Dedifferentiated amniotic fluid mesenchymal stem cell (primary cell): ENCODE measurements at regions not wholly inside any gene's neighbourhood (a gene's known extent, or its start where the extent isn't known, plus 50 kb on each side); places are given as distances from the start of the nearest gene placed in this dataset.
"Not testable (repeated sequence)": the region's sequence is repeated elsewhere in the genome, so short reads cannot be mapped to it uniquely, and the experiment has no call there.

Experiments
- DNase-seq: peaks from one replicate; pipeline ENCODE4 v3.0.0-alpha.2; 2016; ENCODE audit errors: extremely low spot score

GRCh38 chr5:92704590-92704989, 876.4 kb downstream of the NR2F1-AS1 start:
- DNase-seq: no peak

DNA sequence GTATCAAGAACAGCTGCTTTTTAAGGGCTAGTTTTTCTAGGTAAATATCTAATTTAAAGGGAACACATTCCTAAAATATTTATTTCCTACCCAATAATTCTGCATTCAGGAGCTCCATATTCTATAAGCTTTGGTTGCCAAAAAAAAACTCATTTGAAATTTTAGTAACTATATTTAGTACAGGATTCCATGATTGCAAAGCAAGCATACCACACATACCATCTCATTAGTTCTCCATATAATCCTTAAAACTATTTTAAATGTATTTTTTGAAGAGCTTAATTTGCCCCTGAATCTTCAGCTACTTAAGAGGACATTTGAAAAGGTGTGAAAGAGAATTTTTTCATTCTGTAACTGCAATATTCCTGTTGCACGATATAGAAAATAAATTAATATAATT, 877.0 kb downstream of the NR2F1-AS1 start:
- peak; percentile 34 for DNase-seq

DNA sequence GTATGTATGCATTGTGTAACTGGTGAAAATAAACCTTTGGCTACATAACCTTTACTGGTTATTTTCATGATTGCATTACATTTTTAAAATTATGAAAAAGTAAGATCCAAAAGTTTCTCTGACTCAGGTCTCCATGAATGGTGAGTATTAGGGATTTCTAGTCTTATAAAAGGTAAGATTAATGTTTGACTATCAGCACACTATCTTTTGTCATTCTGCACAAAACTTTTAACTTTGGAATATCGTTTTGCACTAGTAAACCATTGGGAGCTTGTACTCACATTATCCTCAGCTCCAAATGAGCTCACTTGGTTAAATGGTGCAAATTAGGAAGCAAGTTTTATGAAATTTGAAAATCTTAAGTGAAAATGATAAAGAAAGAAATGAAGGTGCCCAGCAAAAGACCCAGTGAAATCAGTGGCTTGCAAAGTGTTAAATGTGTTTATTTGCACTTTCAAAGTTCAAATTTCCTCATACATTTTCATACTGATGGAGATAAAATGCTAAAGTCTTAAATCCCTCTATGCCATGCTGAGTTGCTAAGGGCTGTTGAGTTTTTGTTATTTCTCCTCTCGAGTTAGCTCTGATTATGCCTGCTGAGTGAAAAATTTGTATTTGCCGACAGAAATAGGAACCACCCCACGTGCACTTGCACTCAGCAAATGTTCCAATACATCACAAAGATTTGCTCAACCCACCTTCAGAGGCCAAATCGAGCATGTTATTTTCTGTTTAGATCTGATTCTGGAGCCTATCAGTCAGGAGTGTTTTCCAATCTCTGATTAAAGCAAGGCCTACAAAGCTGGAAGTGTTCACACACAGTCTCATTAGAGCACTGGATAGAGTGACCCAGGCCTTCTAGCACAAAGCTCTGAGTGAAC, 885.7 kb downstream of the NR2F1-AS1 start:
- no peak for DNase-seq

DNA sequence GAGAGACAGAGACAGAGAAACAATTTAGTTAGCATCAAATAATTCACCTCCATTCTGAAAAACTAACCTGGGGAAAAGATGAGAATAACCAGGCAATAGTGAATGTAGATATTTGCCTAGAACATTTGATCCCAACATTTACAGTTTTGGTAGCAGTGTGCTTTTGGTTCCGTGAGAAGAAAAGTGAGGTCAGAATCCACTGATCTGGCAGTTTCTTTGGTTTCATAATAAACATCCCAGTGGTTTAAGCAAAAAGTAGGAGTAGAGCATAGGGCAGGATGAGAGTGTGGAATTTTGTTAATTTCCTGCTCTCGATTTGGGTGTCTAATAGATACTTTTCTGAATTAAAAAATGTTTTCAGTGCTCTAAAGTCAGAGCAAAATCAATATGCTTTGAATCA, 887.0 kb downstream of the NR2F1-AS1 start:
- DNase-seq: no peak

DNA sequence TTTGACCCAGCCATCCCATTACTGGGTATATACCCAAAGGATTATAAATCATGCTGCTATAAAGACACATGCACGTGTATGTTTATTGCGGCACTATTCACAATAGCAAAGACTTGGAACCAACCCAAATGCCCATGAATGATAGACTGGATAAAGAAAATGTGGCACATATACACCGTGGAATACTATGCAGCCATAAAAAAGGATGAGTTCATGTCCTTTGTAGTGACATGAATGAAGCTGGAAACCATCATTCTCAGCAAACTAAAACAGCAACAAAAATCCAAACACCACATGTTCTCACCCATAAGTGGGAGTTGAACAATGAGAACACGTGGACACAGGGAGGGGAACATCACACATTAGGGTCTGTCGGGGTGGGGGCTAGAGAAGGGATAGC, 889.1 kb downstream of the NR2F1-AS1 start:
- DNase-seq: not testable (repeated sequence)

GRCh38 chr5:92687821-92688722, 892.9 kb downstream of the NR2F1-AS1 start:
- DNase-seq: no peak

DNA sequence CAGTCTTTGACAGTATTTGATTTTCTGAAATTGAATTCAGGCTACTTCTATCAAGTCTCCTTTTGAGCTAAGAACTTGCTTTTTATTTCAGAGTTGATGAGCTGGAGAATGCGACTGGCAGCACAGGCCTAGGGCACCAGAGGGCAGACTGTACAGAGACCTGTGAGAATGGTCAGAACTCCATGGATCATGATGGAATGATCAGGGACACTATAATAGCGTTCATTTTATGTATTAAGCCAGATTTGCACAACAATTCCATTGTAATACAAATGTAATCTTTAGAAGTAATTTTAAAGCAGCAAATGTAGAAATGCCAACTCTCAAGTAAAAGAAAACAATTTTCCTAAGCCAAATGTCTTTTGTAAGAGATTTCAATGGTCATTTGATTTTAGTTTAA, 902.4 kb downstream of the NR2F1-AS1 start:
- DNase-seq: no peak

GRCh38 chr5:92676215-92677165, 904.5 kb downstream of the NR2F1-AS1 start:
- DNase-seq: no peak

GRCh38 chr5:92674321-92674720, 906.7 kb downstream of the NR2F1-AS1 start:
- no peak for DNase-seq

- DNase-seq: no peak
Observed at GRCh38 chr5:92665506-92665905, 915.5 kb downstream of the NR2F1-AS1 start.

DNA sequence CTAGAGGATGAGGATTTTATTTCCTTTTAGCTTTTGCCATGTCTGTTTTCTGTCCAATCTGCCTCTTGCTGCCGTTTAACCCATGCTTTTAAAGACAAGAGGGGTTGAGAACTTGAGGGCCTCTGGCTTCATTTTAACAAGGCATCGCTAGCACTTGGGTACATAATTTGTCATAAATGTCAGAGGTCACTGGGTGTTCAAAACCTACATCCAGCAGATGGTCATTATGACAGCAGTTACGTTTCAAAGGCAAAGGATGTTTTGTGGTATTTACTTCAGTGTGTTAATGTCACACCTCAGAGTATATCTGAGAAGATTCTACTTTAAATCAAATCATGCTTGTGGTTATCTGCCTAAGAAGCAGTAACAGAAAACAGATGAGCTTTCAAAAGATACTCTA, 918.3 kb downstream of the NR2F1-AS1 start:
- DNase-seq: no peak

- DNase-seq: no peak
Observed at GRCh38 chr5:92659246-92659645, 921.8 kb downstream of the NR2F1-AS1 start.

- DNase-seq: not testable (repeated sequence)
Observed at GRCh38 chr5:92654601-92655000, 926.4 kb downstream of the NR2F1-AS1 start.

GRCh38 chr5:92653730-92654461, 927.1 kb downstream of the NR2F1-AS1 start:
- DNase-seq: no peak

GRCh38 chr5:92652756-92653155, 928.3 kb downstream of the NR2F1-AS1 start:
- DNase-seq: peak; percentile 66

DNA sequence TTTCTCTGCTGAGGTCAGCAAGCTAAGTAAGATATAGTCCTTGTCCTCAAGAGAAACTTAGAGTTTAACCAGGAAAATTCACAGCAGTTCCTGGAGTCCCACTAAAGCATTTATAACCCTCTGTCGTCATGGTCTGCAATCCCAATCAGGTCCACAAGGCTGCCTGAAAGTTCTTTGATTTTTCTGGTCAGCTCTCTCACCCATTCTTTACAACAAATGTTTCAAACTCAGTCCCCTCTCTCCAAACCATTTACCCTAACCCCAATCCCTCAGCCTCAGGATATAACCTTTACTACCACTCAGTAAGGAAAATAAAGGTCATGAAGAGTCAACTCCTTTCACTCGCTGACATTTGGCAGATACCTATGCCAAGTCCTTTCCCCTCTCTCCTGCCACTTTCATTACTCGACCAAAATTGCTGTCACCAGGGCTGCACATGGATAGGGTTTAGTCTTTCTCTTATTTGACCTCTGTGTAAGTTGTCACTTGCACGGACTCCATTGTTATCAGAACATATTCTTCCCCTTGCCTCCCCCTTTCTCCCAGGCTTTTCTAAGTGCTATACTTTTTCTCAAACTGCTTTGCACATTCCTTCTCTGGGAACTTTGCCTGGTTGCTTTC, 936.6 kb downstream of the NR2F1-AS1 start:
- DNase-seq: no peak

DNA sequence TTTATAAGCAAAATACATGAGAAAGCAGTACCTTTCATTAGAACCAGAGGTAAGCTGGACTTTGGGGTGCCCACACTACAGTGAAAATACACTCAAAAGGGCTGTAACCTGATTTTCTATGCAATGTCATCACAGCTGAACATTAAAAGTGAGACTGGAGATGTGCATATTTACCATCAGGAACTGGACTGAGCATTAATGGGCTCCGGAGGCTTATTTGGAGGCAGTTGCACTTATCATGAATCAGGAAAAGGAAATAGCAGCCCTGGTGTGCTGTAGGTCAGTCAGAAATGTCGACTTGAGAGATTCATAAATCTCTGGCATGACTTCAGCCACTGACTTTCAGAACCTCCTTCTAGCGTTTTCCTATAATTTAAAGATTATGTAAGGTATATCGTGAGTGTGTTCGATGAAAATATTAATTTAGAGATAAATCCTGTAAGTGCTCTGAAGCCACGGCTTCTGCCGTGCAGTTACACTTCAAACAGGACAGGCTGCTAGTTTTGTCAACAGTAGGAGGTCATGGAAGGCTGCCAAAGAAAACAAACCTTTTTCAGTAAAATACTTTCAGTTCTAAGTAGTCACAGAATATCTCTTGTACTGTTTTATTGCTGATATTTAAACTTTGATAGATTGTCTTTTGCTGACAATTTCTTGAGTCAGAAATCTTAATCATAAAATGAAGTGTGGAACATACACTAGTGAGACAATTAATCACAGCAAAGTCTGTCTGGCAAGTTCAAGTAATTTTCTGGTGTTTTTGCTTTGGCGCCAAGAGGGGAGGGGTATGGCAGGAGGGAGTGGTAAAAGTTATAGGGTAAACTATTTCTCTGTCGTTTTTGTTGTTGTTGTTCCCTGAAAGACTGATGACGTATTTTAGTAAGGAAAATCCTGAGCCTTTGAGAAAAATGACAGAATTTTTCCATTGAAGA, 939.7 kb downstream of the NR2F1-AS1 start:
- DNase-seq: no peak

DNA sequence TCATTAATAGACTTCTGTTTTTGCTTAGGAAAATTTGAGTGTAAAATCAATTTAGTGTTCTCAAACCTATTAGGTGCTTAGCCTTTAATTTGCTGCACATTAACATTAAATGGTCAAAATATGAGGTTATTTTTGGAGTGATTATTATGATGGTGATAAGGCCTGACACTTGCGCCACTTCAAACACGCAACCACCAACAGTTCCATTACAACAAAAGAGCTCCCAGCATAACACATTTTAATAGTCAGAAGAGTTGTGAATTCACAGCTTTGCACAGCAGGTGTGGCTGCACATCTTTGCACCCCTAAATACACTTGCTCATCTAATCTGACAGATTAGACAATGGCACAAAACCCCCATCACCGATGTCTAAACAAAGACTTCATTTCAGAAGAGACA, 940.7 kb downstream of the NR2F1-AS1 start:
- DNase-seq: no peak

- DNase-seq: no peak
Observed at GRCh38 chr5:92637960-92638359, 943.1 kb downstream of the NR2F1-AS1 start.
